ENCODE measurements at regions not wholly inside any gene's neighbourhood (a gene's known extent, or its start where the extent isn't known, plus 50 kb on each side); places are given as distances from the start of the nearest gene placed in this dataset.

DNA sequence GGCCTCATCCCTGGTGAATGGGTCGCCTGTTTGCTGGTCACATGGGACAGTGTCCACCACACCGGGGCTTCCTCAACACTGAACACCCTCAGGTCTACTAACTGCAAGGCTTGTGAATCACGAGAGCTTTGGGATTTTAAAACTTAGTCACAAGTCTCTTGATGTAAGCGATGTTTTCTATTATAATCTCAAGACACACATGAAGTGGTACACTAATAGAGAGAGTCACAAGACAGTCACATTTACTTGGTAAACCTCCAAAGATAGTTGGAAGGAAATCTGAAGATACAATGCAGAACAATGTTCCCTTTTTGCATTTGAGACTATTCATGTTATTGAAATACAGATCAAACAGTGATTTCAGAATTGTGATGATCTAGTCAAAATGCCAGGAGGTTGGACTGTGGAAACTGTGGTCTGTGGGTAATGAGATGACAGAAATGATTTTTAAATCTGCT lies 233.1 kb upstream of the KLF6 start:
- DNase-seq (ENCODE audit: low spot score) (no peak), ATAC-seq (no peak)

GRCh38 chr10:4017336-4017735 lies 232.3 kb upstream of the KLF6 start:
- ATAC-seq, result no peak
- DNase-seq (ENCODE audit: low spot score), result no peak

DNA sequence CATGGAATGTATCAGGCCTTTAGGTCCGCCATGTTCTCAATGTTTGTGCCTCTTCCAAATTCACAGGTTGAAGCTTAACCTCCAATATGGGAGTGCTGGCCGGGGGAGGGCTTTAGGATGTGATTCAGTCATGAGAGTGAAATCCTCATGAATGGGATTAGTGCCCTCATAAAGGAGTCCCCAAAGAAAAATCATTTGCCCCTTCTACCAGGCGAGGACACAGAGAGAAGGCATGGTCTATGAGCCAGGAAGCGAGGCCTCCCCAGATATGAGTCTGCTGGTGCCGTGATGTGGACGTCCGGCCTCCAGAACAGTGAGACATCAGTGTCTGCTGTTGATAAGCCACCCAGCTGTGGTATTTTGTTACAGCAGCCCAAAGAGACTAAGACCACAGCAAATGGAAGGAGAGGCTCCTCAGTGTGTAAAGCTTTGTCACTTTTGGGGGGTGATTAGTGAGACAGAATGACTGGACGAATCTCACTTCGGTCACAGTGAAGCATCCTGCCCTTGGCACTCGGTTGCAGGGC lies 231.3 kb upstream of the KLF6 start:
- ATAC-seq, result no peak
- no peak for DNase-seq (ENCODE audit: low spot score)

DNA sequence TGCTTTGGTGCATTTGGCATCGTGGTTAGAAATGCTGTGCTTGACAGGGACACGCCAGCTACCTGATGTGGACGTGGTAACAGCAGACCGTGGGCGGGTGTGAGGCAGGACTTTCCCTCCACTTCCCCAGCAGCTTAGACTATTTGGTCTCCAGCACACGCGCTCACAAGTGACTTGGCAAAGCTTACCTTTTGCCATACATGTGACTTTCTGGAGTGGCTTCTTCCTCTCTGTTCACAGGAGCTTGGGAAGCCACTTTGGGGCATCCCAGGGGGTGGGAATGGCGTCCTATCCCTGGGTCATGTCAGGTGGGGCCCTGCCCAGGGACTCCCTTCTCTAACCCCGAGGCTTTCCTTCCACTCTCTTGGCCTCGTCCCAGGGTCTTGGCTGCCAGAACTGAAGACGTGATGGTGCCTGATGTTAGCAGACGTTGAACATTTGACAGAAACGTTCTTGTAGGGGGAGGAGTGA lies 228.7 kb upstream of the KLF6 start:
- DNase-seq (ENCODE audit: low spot score), result no peak
- ATAC-seq, result no peak

GRCh38 chr10:4012848-4013247 lies 227.8 kb upstream of the KLF6 start:
- ATAC-seq, result no peak

GRCh38 chr10:4011136-4011812 lies 226.3 kb upstream of the KLF6 start:
- DNase-seq (ENCODE audit: low spot score), result no peak
- ATAC-seq, result no peak

More at GRCh38 chr10:4012848-4013247, 227.8 kb upstream of the KLF6 start:
- DNase-seq (ENCODE audit: low spot score), result no peak

DNA sequence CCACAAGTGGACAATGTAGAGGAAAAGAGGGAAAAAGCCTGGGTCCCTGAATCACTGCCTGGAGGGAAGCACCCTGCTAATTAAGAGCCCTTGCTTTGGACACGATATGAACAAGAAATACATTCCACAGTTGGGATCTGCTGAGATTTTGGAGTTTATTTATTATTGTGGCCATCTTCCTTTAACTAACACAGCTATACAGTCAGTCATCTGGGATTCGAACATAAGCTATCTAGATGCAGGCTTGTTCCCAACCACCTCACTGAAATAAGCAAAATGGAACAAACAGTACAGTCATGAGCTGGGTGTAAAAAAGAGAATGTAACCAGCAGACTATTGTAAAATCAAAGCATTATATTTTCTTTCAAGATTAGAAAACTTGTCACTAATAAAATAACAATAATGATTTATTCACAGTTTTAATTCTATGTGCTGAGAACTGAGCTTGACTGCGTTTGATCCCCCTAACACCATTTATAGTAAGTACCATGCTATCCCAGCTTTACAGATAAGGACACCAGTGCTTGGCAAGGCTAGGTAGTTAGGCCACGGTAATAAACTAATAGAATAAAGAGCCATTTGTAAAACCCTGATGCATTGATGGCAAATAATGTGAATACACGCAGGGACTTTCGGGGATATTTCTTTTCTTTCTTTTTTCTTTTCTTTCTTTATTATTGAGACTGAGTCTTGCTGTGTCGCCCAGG lies 223.8 kb upstream of the KLF6 start:
- no peak for ATAC-seq

GRCh38 chr10:4007771-4008170 lies 222.8 kb upstream of the KLF6 start:
- ATAC-seq, result no peak
- DNase-seq (ENCODE audit: low spot score), result no peak

More for the DNA sequence above, 223.8 kb upstream of the KLF6 start:
- no peak for DNase-seq (ENCODE audit: low spot score)

DNA sequence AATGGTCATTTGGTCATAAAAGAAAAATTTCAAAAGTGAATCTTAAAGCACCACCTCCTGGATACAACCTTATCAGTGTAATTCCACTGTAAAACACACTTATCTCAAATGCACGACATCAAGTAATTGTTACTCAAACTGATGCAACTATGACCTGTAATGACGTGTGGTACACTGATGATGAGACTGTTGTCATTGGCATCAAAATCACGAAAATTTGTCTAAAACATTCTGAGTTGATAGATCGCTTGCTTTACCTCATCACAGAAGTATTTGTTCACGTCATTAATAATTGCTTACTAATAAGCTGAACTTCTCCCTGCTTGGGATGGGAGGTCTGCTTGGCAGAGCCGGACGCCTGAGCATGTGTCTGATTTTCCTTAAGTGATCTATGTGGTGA lies 221.8 kb upstream of the KLF6 start:
- DNase-seq (ENCODE audit: low spot score), result no peak
- ATAC-seq, result no peak

DNA sequence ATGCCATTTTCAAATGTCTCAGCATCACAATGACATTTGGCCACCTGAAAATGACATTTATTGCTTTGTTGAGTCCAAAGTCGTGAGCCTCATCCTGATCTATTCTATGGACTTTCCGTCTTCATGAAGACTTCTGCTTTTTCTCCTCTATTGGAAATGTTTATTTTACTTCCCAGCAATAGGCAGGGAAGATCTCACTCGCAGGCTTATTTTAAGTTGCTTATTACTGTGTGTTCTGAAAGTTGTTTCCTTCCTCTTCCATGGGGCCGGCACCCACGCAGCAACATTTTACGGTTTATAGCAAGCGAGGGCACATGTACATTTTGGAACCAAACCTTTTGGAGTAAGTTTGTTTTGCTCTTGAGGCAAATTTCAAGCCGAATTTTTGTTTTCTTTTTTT lies 221.0 kb upstream of the KLF6 start:
- ATAC-seq (no peak), DNase-seq (ENCODE audit: low spot score) (no peak)

- DNase-seq (ENCODE audit: low spot score) (no peak), ATAC-seq (no peak)
These were observed 220.0 kb upstream of the KLF6 start for GRCh38 chr10:4004990-4005389.

DNA sequence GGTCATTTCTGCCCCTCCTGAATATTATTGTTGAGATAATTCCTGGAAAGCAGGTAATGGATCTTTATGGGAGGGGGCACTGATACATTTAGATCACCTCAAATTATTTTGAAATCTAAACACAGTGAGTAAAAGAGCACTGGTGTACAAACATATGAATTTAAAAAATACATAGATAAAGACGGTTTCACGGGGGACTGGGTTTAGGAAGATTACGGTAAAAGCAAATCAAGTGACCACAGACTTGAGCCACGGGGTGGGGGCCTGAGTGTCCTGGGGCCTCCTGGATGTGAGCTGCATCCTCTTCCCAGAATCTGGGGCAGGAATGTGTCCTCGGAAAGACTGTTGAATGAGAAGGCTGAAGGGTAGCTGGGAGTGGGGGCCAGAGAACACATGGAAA lies 219.1 kb upstream of the KLF6 start:
- DNase-seq (ENCODE audit: low spot score) (no peak), ATAC-seq (no peak)

DNA sequence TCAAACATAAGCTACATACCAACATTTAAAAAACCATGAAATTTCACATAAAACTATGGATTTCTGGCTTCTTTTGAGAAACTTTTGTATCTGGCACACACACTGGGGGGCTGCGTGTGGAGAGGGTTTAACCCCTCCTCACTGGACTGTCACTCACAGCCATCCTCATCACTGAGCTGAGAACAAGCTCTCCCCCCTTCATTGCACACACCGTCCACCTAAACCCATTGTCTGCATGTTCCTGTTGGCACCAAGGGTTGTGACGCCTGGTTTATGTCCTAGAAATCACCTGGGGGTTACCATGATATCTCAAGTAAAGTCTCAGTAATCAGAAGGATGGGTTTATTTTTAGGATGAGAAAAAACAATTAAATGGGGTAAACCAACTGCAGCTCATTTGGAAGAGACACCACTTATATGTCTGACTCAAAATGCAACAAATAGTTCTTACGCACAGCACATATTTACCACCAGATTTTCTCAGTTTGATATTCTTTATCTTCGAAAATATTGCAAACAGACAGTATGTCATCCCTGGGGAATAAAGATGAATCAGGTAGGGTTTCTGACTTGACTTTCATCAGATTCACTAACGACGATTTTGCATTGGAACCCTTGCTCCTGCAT lies 218.5 kb upstream of the KLF6 start:
- DNase-seq (ENCODE audit: low spot score), result no peak

DNA sequence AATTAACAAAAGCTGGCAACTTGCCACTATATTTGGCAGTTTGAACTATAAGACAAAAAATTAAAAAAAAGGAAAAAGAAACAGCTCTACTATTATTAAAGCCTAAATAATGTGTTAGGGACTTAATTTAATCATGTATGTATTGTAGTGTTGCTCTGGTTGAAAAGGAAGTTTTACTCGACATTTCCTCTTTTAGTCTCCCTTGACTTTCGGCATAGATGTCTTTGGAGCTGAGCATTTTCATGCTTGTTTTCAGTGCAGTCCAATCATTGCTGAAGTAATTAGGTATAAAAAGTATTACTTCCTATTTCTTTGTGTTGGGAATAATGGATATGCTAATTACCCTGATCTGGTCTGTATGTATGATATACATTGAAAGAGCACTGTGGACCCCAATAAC lies 216.8 kb upstream of the KLF6 start:
- no peak for ATAC-seq
- DNase-seq (ENCODE audit: low spot score), result no peak

More for the DNA sequence above, 218.5 kb upstream of the KLF6 start:
- no peak for ATAC-seq

DNA sequence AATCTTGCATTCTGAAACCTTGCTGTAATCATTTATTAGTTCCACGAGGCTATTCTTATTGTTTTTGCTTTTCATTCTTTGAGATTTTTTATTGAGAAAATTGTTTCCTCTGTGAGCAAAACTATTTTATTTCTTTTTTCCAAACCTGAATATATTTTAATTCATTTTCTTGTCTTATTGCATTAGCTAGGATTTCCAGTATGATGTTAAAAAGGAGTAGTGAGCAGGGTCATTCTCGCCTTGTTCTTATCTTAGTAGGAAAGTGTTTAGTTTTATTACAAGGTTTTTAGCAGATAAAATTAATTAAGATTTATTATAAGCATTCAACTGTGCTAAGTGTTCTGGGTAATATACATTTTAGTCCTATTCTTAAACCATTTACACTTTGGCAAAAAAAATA lies 214.6 kb upstream of the KLF6 start:
- DNase-seq (ENCODE audit: low spot score) (no peak), ATAC-seq (no peak)

DNA sequence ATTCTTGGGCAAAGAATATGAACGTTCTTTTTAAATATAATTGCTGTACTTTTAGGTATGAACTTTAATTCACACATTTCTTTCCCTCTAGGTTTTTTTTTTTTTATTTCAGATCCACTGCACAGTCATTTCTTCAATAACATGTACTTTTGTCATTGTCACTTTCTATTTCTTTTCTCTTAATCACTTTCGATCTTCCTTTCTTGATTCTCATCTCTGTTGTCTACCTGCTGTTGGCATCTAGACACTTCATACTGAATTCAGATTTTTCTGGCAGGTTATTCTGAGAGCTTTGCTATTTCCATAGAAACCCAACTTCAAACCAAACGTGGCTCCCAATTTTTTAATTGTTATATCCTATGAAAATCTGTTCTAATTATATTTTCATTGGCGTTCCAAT lies 211.7 kb upstream of the KLF6 start:
- ATAC-seq (no peak), DNase-seq (ENCODE audit: low spot score) (no peak)

GRCh38 chr10:3995302-3996210 lies 210.5 kb upstream of the KLF6 start:
- no peak for ATAC-seq
- DNase-seq (ENCODE audit: low spot score), result no peak

- ATAC-seq (no peak), DNase-seq (ENCODE audit: low spot score) (no peak)
These were observed 207.6 kb upstream of the KLF6 start for GRCh38 chr10:3992382-3993178.

DNA sequence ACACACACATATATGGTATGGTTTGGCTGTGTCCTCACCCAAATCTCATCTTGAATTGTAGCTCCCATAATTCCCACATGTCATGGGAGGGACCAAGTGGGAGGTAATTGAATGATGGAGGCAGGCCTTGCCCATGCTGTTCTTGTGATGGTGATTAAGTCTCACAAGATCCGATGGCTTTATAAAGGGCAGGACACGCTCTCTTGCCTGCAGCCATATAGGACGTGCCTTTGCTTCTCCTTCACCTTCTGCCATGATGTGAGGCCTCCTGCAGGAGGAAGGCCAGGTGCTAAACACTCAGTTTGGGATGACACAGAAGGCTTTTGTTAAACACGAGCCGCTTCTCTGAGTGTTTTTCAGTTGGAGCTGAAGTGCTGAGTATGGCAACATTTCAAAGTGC lies 205.3 kb upstream of the KLF6 start:
- DNase-seq (ENCODE audit: low spot score), result no peak

More for the DNA sequence above, 205.3 kb upstream of the KLF6 start:
- no peak for ATAC-seq
